A673 (cell line): ENCODE measurements at regions not wholly inside any gene's neighbourhood (a gene's known extent, or its start where the extent isn't known, plus 50 kb on each side); places are given as distances from the start of the nearest gene placed in this dataset.

Experiments
- BruUV-seq: library from RNA; stranded (reverse); fragments of 400-500 nt; replicated peaks from 2 replicates; lab custom pipeline; 2021; lab: Mats Ljungman, UMichigan
- CTCF ChIA-PET: fragments of 300-600 bp; sonication (Branson Sonifier 250); formaldehyde crosslinking; loops from one replicate; lab custom pipeline; 2022; ENCODE audit warnings: antibody characterized with exemption; lab: Charles Lee
- POLR2A ChIA-PET: fragments of 300-600 bp; sonication (Branson Sonifier 250); formaldehyde crosslinking; loops from one replicate; lab custom pipeline; 2022; ENCODE audit warnings: antibody characterized with exemption; ENCODE audit not compliant: low non-redundant PET; lab: Charles Lee
- DNase-seq: peaks from one replicate; pipeline ENCODE4 v3.0.0-alpha.2; 2015; ENCODE audit warnings: low spot score
- H3K27ac ChIP-seq: fragments of 200-600 bp; sonication (generic); 2 replicates; pipeline ENCODE4 v1.5.1; 2016; ENCODE audit warnings: mixed run types, low read depth, mild to moderate bottlenecking, mixed read lengths, antibody characterized with exemption, low read length; ENCODE audit not compliant: poor library complexity, severe bottlenecking
- H3K27me3 ChIP-seq: fragments of 200-600 bp; sonication (generic); replicated peaks from 2 replicates; pipeline ENCODE4 v1.6.1; 2017; ENCODE audit warnings: mixed run types, low read depth, mild to moderate bottlenecking, mixed read lengths, antibody characterized with exemption, low read length; ENCODE audit not compliant: insufficient read depth, poor library complexity
- H3K36me3 ChIP-seq: fragments of 200-600 bp; sonication (generic); 2 replicates; pipeline ENCODE4 v1.6.1; 2016; ENCODE audit warnings: mixed run types, mild to moderate bottlenecking, mixed read lengths, antibody characterized with exemption, low read length; ENCODE audit not compliant: insufficient read depth, poor library complexity, severe bottlenecking
- H3K4me1 ChIP-seq: fragments of 200-600 bp; sonication (generic); 2 replicates; pipeline ENCODE4 v1.6.1; 2017; ENCODE audit warnings: mixed run types, mild to moderate bottlenecking, mixed read lengths, antibody characterized with exemption, low read length; ENCODE audit not compliant: insufficient read depth, poor library complexity, severe bottlenecking
- H3K4me3 ChIP-seq: fragments of 200-600 bp; sonication (generic); 2 replicates; pipeline ENCODE4 v1.5.1; 2016; ENCODE audit warnings: low read depth, mixed run types, mild to moderate bottlenecking, mixed read lengths, low read length; ENCODE audit not compliant: poor library complexity, severe bottlenecking
- H3K9me3 ChIP-seq: fragments of 200-600 bp; sonication (generic); 2 replicates; pipeline ENCODE4 v1.6.1; 2016; ENCODE audit warnings: mixed run types, low read depth, mild to moderate bottlenecking, mixed read lengths, antibody characterized with exemption, low read length; ENCODE audit not compliant: poor library complexity, severe bottlenecking
- CTCF ChIP-seq: fragments of 300-800, 200-600 bp; sonication (generic); conservative IDR thresholded peaks from 2 replicates; pipeline ENCODE4 v1.5.1; 2017; ENCODE audit warnings: low read depth, mild to moderate bottlenecking, antibody characterized with exemption, low read length, moderate library complexity, mixed read lengths
- EZH2 ChIP-seq: fragments of 200-600 bp; sonication (generic); IDR thresholded peaks from 2 replicates; pipeline ENCODE4 v1.6.1; 2017; ENCODE audit warnings: borderline replicate concordance, low read depth, mild to moderate bottlenecking, mixed read lengths, antibody characterized with exemption, low read length; ENCODE audit not compliant: poor library complexity, severe bottlenecking
- intact Hi-C: fragments of 100-400 bp; cut with micrococcal nuclease; formaldehyde crosslinking; loops from one replicate; pipeline ENCODE4 v1.10.0; 2022; ENCODE audit not compliant: unreplicated experiment

DNA sequence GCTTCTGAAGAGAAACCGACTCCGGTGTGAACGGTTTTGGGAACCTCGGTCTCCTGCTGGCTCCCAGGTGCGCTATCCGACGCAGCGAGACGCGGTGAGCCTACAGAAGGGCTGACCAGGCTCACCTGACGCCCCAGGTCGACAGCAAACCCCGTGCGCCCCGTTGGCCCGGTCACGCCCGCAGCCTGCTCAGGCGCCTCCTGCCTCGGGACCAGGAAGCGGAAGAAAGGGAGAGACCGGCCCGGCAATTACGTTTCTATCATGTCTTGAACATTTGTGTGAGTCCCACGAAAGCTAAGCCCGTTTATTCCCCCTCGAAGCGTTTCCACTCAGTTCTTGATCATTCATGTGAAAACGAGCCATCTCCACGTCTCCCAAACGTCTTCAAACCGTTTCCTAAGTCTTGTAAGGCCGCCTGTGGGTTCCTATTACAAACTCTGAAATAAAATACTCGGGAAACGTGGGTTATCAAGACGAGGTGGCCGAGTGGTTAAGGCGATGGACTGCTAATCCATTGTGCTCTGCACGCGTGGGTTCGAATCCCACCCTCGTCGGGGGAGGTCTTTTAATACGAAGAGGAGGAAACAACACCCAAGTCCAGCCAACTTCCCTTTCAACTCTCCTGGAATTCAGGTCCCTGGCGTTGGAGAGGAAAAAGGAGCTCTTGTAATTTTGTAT, 150.5 kb upstream of the PRSS16 start:
- peak overlapping the region; percentile 54 for H3K4me3 ChIP-seq
- no peak overlapping the region for H3K27ac ChIP-seq
- ChIA-PET POLR2A (no interaction called here), CTCF (interaction anchor here (0.5 kb wide), 1 partner anchor 525 kb away, joined by 8 read pairs; no protein-coding TSS in a partner anchor)
- no peak for TF ChIP-seq EZH2
- no peak for TF ChIP-seq CTCF
- intact Hi-C loops, result loop anchor here (10.0 kb wide), 1 partner anchor 772 kb away; no protein-coding TSS in a partner anchor
- H3K36me3 ChIP-seq, result no peaks in the 10 kb centered on the region
- DNase-seq, result peak; percentile 78
- no peaks in the 10 kb centered on the region for H3K27me3 ChIP-seq
- no peaks in the 10 kb centered on the region for H3K9me3 ChIP-seq
- BruUV-seq, result no TSS peak
- H3K4me1 ChIP-seq, result no peaks in the 10 kb centered on the region

DNA sequence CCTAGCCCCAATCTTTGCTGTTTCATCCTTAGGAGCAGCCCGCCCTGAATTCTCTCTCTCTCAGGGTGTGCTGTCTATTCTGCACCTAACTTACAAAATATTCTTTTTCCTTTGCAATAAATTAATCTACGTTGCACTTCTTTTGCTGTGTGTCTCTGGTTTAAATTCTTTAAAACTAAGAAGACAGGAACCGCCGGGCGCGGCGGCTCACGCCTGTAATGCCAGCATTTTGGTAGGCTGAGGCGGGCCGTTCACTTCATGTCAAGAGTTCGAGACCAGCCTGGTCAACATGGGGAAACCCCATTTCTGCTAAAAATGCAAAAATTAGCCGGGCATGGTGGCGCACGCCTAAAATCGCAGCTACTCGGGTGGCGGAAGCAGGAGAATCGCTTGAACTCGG, 148.5 kb upstream of the PRSS16 start:
- DNase-seq, result no peak
- Histone ChIP-seq H3K27me3 (no peaks in the 10 kb centered on the region), H3K9me3 (no peaks in the 10 kb centered on the region), H3K27ac (no peak overlapping the region), H3K4me3 (no peak overlapping the region), H3K36me3 (no peaks in the 10 kb centered on the region), H3K4me1 (no peaks in the 10 kb centered on the region)
- ChIA-PET CTCF (no interaction called here), POLR2A (no interaction called here)
- BruUV-seq, result no TSS peak
- TF ChIP-seq EZH2, result no peak
- TF ChIP-seq CTCF, result no peak
- intact Hi-C loops, result loop anchor here (10.0 kb wide), 1 partner anchor 774 kb away; no protein-coding TSS in a partner anchor

DNA sequence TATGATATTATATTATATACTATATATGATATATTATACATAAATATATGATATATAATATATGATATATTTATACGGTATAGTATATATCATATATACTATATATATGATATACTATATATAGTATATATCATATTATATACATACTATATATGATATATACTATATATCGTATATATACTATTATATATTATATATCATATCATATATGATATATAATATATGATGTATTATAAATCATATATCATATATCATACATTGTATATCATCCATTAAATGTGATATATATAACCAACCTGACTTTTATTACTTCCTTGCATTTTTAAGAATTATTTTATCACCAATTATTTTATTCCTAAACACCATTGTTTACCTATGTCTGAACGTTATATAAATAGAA, 146.6 kb upstream of the PRSS16 start:
- intact Hi-C loops, result no loop called here
- Histone ChIP-seq H3K4me1 (no peaks in the 10 kb centered on the region), H3K27ac (no peak overlapping the region), H3K36me3 (no peaks in the 10 kb centered on the region), H3K27me3 (no peaks in the 10 kb centered on the region), H3K9me3 (no peaks in the 10 kb centered on the region), H3K4me3 (no peak overlapping the region)
- TF ChIP-seq CTCF (no peak), EZH2 (no peak)
- POLR2A ChIA-PET, result no interaction called here
- no TSS peak for BruUV-seq
- CTCF ChIA-PET, result no interaction called here
- DNase-seq, result no peak
